ENCODE measurements at regions not wholly inside any gene's neighbourhood (a gene's known extent, or its start where the extent isn't known, plus 50 kb on each side); places are given as distances from the start of the nearest gene placed in this dataset.

DNA sequence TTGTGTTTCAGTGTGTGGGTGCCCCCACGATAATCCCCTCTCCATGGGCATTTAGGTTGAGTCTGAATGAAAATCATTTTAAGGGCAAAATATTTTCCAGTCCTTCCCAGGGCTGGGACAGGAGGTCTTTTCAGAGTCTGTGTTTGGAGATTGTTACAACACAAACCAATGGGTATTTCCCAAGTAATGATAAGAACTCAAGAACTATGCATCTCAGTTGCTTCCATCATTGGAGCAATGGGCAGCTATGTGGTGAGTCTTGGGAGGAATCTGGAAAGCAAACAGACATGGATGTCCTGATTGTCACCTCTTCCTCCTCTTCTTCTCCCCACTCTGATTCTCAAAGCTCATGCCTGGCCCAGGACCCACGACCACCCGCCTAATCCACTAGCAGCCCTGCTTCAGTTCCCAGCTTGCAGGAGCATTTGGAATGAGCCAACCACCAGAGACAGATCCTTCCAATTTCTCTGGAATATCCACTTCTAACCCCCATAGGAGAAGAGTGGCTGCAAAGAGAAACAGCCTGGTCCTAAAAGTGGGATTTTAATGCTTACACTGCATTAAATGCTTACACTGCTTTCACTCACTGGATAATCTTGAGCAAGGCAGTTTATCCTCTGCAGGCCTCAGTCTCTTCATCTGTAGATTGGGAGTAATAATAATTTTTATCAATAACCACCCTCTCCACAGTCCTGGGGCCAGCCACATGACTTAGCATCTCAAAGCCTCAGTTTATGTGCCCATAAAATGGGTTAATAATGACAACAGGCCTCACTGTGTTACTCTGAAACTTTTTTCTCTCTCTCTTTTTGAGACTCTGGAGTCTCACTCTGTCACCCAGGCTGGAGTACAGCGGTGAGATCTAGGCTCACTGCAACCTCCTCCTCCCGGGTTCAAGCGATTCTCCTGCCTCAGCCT lies 404.3 kb downstream of the MN1 start:
- no peak overlapping the region for H3K4me3 ChIP-seq (ENCODE audit: low read depth, low read length, poor library complexity, severe bottlenecking)
- no peak overlapping the region for H2AFZ ChIP-seq (ENCODE audit: low read length)
- no peaks in the 10 kb centered on the region for H3K9me2 ChIP-seq (ENCODE audit: low read depth, low read length)
- no peak overlapping the region for H3K4me2 ChIP-seq (ENCODE audit: low read length)
- H3K4me1 ChIP-seq (ENCODE audit: insufficient read depth, low read length, severe bottlenecking) = no peaks in the 10 kb centered on the region
- no peaks in the 10 kb centered on the region for H3K27me3 ChIP-seq (ENCODE audit: insufficient read depth, low read length)
- H3F3A ChIP-seq (ENCODE audit: insufficient read depth, low read length) = no peaks in the 10 kb centered on the region
- no peaks in the 10 kb centered on the region for H3K79me2 ChIP-seq (ENCODE audit: insufficient read depth, low read length)
- no peak overlapping the region for H3K9ac ChIP-seq (ENCODE audit: low read length)
- no peaks in the 10 kb centered on the region for H3K9me3 ChIP-seq (ENCODE audit: low read length)
- no peaks in the 10 kb centered on the region for H4K20me1 ChIP-seq (ENCODE audit: insufficient read depth, low read length)
- no peak overlapping the region for H3K27ac ChIP-seq (ENCODE audit: low read depth, low read length, poor library complexity, severe bottlenecking)
- TF ChIP-seq EZH2 (IDR thresholded peaks at IDR 0.05; ENCODE audit: borderline replicate concordance, low read length) (no peak), CTCF (IDR thresholded peaks at IDR 0.05; ENCODE audit: low read length) (no peak)
- H3K36me3 ChIP-seq (ENCODE audit: insufficient read depth, low read length) = no peaks in the 10 kb centered on the region

GRCh38 chr22:27397954-27398342 lies 403.6 kb downstream of the MN1 start:
- Histone ChIP-seq H3K9me3 (ENCODE audit: low read length) (no peaks in the 10 kb centered on the region), H3K9ac (ENCODE audit: low read length) (no peak overlapping the region), H2AFZ (ENCODE audit: low read length) (no peak overlapping the region), H3K27me3 (ENCODE audit: insufficient read depth, low read length) (no peaks in the 10 kb centered on the region), H3K4me1 (ENCODE audit: insufficient read depth, low read length, severe bottlenecking) (no peaks in the 10 kb centered on the region), H3K79me2 (ENCODE audit: insufficient read depth, low read length) (no peaks in the 10 kb centered on the region), H3K4me2 (ENCODE audit: low read length) (no peak overlapping the region), H3K27ac (ENCODE audit: low read depth, low read length, poor library complexity, severe bottlenecking) (no peak overlapping the region), H3K9me2 (ENCODE audit: low read depth, low read length) (no peaks in the 10 kb centered on the region), H3K36me3 (ENCODE audit: insufficient read depth, low read length) (no peaks in the 10 kb centered on the region), H4K20me1 (ENCODE audit: insufficient read depth, low read length) (no peaks in the 10 kb centered on the region), H3K4me3 (ENCODE audit: low read depth, low read length, poor library complexity, severe bottlenecking) (no peak overlapping the region), H3F3A (ENCODE audit: insufficient read depth, low read length) (no peaks in the 10 kb centered on the region)
- no peak for TF ChIP-seq EZH2 (IDR thresholded peaks at IDR 0.05; ENCODE audit: borderline replicate concordance, low read length)
- TF ChIP-seq CTCF (IDR thresholded peaks at IDR 0.05; ENCODE audit: low read length) = no peak

- no peaks in the 10 kb centered on the region for H3K36me3 ChIP-seq (ENCODE audit: insufficient read depth, low read length)
- no peak overlapping the region for H3K4me3 ChIP-seq (ENCODE audit: low read depth, low read length, poor library complexity, severe bottlenecking)
- H3K27me3 ChIP-seq (ENCODE audit: insufficient read depth, low read length) = no peaks in the 10 kb centered on the region
- H4K20me1 ChIP-seq (ENCODE audit: insufficient read depth, low read length) = no peaks in the 10 kb centered on the region
- no peaks in the 10 kb centered on the region for H3K79me2 ChIP-seq (ENCODE audit: insufficient read depth, low read length)
- no peak overlapping the region for H2AFZ ChIP-seq (ENCODE audit: low read length)
- H3K9me2 ChIP-seq (ENCODE audit: low read depth, low read length) = no peaks in the 10 kb centered on the region
- H3K27ac ChIP-seq (ENCODE audit: low read depth, low read length, poor library complexity, severe bottlenecking) = no peak overlapping the region
- H3K4me1 ChIP-seq (ENCODE audit: insufficient read depth, low read length, severe bottlenecking) = no peaks in the 10 kb centered on the region
- no peak overlapping the region for H3K9ac ChIP-seq (ENCODE audit: low read length)
- H3K9me3 ChIP-seq (ENCODE audit: low read length) = no peaks in the 10 kb centered on the region
- no peak overlapping the region for H3K4me2 ChIP-seq (ENCODE audit: low read length)
- no peaks in the 10 kb centered on the region for H3F3A ChIP-seq (ENCODE audit: insufficient read depth, low read length)
- TF ChIP-seq CTCF (IDR thresholded peaks at IDR 0.05; ENCODE audit: low read length) = no peak
- no peak for TF ChIP-seq EZH2 (IDR thresholded peaks at IDR 0.05; ENCODE audit: borderline replicate concordance, low read length)
These were observed 402.4 kb downstream of the MN1 start for GRCh38 chr22:27399161-27399560.

Data from OCI-LY1 (cell line).